EH (cell line): ENCODE measurements at regions not wholly inside any gene's neighbourhood (a gene's known extent, or its start where the extent isn't known, plus 50 kb on each side); places are given as distances from the start of the nearest gene placed in this dataset.
"Not testable (repeated sequence)": the region's sequence is repeated elsewhere in the genome, so short reads cannot be mapped to it uniquely, and the experiment has no call there.

Experiments
- DNase-seq: peaks from one replicate; pipeline ENCODE4 v3.0.0-alpha.2; 2015; ENCODE audit warnings: low read depth

DNA sequence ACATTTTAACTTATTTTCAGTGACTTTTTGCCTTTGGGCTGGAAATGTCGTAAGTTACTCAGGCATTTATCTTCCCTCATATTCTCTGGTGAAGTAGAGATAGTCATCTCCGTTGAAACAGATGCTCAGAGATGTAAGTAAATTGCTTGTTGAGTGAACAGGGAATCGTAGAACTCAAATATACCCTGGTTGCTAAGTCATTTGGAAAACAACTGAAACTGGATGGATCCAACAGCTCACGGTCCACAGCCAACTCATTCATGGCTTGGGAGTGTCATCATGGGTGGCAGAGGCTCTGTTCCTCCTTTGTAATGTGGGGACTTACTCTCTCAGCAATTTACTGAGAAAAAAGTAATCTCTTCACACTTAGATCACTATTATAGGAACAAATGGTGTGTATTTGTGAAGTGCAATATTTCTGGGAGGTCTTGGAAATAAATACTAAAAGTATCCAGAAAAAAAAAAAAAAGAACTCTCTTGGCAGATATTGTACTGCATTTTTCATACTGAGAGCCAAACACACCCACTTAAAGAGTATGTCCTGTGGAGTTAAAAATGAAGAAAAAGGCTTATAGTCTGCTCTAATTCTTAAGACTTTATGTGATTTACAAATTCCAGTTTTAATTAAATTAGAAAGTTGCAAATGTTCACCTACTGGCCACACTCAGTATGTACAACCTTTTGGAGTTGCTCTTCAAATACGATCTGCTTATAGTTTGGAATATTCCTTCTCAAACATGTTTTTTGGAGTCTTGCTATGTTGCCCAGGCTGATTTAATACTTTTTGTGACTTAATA lies 107.4 kb downstream of the LEPR start:
- DNase-seq: peak; percentile 87

DNA sequence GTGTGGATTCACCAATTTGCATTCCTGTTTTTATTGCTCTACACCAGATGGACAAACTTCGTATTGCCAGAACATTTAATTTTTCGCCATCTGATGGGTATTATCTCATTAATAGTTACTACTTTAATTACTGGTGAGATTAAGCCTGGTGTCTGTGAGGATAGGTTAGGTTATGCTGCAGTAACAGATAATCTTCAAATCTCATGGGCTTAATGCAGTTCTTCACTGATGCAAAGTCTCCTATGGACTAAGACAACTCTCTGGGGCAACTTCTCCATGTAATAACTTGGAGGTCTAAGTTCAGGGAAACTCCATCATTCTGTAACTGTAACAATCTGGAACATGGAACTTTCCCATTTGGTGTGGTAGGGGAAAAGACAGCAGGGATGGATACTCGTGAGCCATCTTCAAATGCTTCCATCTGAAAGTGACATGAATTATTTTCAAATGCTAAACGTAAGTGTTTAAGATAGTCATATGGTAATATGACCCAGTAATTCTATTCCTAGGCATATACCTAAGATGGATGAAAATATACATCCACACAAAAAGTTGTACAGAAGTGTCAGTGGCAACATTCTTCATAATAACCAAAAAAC lies 111.6 kb downstream of the LEPR start:
- DNase-seq: no peak

DNA sequence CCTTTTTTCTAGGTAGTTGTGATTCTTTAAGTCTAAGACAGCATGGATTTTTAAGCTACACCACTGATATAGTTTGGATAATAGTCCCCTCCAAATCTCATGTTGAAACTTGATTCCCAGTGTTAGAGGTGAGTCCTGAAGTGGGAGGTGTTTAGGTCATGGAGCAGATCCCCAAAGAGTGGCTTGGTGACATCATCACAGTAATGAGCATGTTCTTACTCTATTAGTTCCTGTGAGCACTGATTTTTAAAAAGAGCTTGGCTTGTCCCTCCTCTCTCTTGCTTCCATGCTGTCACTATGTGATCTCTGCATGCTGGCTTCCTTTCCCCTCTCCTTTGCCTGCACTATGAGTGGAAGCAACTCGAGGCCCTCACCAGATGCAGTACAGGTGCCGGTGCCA lies 115.5 kb downstream of the LEPR start:
- DNase-seq: no peak

DNA sequence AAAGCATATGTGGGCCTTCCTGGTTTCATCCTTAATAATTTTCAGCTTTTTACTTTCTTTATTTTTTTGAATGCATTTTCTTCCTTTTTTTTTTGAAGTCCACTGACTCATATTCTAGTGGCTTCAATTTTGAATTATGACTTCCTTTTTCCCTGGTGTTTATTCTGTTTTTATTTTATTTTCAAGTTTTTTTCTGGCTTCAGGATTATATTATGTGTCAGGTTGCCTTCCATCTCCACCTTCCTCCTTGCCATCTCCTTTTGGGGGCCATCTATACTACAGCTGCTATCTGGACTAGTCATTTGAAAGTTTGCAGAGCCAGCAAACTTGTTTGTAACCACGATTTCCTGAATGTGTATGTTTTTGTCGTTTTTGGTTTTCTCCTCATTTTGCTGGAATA lies 117.6 kb downstream of the LEPR start:
- DNase-seq: no peak

DNA sequence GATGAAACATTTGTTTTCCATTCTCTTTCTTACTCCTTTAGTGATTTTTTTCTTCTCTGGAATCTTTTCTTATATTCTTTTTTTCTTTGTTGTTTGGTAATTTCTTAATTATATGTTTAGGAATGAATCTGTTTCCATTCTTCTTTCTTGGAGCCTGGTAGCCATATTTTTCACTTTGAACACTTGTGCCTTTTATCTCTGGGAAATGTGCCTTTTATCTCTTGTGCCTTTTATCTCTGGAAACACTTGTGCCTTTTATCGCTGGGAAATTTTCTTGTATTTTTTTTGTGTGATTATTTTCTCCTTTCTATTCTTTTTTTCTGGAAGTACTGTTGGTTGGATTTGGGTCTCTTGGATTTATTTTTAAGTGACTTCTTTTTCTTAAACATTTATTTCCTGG lies 118.2 kb downstream of the LEPR start:
- no peak for DNase-seq

DNA sequence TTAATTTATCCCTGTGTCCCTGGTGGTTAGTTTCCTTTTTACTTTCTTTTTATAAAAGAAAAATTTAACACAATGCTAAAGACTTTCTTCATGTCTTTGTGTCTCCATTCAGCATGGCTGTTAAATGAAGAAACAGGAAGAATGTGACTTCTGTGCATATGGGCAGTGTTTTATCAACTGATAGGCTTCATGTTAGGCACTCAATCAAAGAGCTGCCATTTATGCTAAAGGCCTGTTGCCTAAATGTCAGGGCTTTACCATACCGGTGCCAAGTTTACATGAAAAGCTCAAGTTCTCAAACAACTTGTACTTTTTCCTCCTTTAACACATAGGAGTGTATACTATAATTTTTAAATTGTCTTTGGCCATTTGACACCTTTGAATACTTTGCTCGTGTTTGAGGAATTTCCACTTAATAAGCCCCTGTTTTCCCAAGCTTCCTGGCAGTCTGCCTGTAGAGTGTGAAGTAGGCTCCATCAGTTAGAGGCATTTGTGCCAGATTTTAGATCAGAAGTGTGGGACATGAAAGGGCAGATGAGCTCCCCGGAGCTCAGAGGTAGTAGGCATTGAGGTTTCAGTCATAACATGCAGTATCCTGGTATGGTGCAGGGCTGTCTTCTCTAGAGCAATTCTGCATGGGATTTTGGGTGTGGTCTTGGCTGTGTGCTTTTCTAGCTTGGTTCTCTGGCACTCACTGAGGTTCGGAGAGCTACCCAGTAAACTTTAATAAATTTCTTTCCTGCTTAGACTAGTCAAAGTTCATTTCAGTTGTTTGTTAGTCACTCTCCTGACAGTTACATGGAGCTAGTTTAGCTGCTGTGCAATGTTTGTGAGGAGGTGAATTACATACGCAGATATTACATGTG lies 119.0 kb downstream of the LEPR start:
- DNase-seq: peak; percentile 38

DNA sequence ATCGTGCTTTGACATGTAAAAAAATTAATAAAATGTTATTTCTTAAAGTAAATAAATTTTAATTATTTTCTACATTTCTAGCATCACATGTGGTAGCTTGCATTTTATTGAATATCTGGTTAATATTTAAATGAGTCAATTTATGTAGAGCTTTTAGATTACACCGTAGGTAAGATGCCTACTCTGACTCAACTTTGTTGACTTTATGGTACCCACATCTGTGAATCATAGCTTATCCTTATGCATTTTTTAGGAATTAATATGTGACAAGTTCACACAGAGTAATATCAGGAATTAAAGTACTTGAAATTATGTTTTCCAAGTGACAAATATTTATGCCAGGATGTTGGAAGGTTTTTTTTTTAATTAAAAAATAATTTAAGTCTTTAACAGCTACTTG lies 120.7 kb downstream of the LEPR start:
- DNase-seq: no peak

DNA sequence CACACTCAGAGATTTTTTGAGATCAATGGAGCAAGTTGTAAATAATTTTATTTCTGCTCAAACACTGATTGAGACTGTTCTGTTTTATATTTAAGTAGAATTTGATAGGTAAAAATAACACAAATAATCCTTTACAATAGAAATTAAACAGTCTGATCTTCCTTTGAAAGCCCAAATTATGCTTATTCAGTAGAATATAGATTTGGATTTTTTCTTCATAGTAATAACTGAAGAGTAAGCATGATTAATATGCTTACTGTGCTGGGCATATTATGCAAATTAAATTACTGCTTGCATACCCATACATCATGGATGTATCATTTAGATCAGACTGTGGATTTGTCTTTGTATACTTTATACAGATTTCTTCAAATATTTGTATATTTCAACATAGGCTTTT lies 121.4 kb downstream of the LEPR start:
- no peak for DNase-seq

DNA sequence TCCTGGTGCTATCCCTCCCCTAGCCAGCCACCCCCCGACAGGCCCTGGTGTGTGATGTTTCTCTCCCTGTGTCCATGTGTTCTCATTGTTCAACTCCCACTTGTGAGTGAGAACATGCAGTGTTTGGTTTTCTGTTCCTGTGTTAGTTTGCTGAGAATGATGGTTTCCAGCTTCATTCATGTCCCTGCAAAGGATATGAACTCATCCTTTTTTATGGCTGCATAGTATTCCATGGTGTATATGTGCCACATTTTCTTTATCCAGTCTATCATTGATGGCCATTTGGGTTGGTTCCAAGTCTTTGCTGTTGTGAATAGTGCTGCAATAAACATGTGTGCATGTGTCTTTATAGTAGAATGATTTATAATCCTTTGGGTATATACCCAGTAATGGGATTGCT lies 122.1 kb downstream of the LEPR start:
- not testable (repeated sequence) for DNase-seq

DNA sequence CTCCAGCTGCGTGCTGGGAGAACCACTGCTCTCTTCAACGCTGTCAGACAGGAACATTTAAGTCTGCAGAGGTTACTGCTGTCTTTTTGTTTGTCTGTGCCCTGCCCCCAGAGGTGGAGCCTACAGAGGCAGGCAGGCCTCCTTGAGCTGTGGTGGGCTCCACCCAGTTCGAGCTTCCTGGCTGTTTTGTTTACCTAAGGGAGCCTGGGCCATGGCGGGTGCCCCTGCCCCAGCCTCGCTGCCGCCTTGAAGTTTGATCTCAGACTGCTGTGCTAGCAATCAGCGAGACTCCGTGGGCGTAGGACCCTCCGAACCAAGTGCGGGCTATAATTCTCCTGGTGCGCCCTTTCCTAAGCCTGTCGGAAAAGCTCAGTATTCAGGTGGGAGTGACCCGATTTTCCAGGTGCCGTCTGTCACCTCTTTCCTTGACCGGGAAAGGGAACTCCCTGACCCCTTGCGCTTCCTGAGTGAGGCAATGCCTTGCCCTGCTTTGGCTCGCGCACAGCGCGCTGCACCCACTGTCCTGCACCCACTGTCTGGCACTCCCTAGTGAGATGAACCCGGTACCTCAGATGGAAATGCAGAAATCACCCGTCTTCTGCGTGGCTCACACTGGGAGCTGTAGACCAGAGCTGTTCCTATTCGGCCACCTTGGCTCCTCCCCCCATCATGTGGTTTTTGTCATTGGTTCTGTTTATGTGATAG lies 130.0 kb downstream of the LEPR start:
- DNase-seq: not testable (repeated sequence)

DNA sequence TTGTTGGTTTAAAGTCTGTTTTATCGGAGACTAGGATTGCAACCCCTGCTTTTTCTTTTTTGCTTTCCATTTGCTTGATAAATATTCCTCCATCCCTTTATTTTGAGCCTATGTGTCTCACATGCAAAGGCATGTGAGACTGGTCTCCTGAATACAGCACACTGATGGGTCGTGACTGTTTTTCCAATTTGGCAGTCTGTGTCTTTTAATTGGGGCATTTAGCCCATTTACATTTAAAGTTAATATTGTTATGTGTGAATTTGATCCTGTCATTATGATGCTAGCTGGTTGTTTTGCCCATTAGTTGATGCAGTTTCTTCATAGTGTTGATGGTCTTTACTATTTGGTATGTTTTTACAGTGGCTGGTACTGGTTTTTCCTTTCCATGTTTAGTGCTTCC lies 132.0 kb downstream of the LEPR start:
- not testable (repeated sequence) for DNase-seq

DNA sequence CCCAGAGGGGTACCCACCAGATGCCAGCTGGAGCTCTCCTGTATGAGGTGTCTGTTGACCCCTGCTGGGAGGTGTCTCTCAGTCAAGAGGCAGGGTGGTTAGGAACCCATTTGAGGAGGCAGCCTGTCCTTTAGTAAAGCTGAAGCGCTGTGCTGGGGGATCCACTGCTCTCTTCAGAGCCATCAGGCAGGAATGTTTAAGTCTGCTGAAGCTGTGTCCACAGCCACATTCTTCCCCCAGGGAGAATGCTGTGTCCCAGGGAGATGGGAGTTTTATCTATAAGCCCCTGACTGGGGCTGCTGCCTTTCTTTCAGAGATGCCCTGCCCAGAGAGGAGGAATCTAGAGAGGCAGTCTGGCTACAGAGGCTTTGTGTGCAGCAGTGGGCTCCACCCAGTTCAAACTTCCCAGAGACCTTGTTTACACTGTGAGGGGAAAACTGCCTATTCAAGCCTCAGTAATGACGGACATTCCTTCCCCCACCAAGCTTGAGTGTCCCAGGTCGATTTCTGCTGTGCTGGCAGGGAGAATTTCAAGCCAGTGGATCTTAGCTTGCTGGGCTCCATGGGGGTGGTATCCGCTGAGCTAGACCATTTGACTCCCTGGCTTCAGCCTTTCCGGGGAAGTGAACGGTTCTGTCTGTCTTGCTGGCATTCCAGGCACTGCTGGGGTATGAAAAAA lies 133.8 kb downstream of the LEPR start:
- DNase-seq: not testable (repeated sequence)

DNA sequence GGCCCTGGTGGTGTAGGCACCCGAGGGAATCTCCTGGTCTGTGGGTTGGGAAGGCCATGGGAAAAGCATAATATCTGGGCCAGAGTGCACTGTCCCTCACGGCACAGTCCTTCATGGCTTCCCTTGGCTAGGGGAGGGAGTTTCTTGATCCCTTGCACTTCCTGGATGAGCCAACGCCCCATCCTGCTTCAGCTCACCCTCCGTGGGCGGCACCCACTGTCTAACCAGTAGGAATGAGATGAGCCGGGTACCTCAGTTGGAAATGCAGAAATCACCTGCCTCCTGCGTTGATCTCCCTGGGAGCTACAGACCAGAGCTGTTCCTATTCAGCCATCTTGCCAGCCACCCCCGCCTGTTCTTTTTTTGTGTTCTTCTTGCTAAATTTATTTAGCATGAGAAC lies 134.4 kb downstream of the LEPR start:
- no peak for DNase-seq

DNA sequence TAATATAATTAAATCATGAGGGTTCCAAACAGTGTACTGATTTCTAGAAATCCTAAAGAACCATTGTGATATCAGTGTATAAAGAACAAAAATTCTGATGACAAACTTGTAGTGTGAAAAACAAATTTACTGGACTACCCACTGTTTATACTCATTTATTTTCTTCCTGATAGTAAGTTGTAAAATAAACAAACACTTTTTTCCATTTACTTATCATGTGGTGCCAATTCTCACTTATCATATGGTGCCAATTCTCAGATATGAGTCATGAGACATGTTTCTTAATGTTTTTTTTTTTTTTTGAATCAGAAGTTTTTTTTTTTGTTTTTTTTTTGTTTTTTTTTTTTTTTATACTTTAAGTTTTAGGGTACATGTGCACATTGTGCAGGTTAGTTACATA lies 137.7 kb downstream of the LEPR start:
- peak; percentile 16 for DNase-seq

DNA sequence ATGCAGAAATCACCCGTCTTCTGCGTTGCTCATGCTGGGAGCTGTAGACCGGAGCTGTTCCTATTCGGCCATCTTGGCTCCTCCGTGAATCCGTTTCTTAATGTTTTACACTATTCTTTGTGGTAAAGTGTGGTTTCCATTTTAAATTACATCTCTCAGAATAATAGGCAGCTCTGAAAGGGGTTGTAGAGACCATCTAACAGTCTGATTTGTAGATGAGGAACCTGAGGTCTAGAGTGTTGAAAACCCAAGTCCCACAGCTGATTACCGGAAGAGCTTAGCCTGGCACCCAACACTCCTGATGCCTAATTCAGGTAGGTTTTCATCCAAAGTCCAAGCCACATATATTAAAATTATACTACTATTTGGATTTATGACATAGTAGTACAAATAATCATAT lies 144.0 kb downstream of the LEPR start:
- no peak for DNase-seq

DNA sequence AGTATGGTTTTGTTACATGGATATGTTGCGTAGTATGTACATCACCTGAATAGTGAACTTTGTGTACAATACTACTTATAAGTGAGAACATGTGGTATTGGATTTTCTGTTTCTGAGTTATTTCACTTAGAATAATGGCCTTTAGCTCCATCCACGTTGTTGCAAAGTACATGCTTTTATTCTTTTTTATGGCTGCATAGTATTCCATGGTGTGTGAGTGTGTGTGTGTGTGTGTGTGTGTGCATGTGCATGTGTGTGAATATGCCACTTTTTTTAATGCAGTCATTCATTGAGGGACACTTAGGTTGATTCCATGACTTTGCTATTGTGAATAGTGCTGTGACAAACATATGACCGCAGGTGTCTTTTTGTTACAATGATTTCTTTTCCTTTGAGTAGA lies 147.8 kb downstream of the LEPR start:
- no peak for DNase-seq

DNA sequence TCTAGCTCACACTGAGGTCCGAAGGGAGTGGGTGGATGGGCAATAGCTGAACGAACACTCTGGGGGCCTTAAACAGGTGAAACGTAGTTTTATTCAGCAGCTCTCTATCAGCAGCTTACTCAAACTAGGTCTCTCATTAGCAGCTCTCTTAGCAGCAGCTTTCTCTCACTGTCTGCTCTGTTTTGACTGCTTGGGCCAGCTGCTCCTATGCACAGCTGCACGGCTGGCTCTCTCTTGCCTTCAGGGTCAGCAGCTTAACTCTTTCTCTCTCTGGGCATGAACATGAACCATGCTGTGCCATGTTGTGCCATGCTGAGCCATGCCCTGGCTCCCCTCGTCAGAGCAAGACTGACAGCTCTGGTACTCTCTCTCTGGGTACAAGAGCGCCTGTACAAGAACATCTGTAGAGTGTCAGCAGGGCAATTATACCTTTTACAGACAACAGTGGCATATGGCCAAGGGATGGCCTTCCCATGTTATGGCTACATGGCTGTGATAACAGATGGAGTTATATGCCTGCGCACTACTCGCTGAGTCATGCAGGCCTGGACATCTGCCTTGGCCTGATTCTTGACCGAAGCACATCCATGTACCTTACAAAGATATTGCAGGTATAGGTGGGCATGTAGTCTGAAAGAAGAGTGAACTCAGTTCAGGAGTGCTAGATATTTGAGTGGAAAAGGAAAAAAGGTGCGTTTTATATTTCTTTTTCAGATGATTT lies 152.4 kb downstream of the LEPR start:
- DNase-seq: no peak

DNA sequence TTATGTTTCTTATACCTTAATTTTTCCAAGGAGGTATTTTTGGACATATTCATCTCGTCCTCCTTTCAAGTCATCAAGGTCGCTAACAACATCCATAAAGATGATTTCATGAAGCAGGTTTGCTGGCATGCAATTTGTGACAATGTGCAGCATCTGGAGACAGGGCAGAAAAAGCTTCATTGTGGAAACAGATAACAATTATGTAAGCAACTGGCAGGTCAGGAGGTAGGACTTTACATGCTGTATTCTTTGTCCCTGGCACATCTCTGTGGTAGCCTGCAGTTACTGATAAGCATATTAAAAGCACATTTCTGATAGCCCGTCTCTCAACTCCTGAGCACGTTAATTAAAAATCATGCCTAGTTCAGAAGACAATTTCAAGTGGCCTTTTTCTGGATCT lies 156.8 kb downstream of the LEPR start:
- no peak for DNase-seq

DNA sequence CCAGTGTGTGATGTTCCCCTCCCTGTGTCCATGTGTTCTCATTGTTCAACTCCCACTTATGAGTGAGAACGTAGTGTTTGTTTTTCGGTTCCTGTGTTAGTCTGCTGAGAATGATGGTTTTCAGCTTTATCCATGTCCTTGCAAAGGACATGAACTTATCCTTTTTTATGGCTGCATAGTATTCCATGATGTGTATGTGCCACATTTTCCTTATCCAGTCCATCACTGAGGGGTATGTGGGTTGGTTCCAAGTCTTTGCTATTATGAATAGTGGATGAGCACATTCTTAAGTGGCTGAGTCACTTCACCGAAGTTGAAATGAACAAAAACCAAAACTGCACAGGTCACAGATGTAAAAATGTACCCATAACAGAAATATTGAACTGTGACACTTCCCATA lies 157.5 kb downstream of the LEPR start:
- peak; percentile 15 for DNase-seq

DNA sequence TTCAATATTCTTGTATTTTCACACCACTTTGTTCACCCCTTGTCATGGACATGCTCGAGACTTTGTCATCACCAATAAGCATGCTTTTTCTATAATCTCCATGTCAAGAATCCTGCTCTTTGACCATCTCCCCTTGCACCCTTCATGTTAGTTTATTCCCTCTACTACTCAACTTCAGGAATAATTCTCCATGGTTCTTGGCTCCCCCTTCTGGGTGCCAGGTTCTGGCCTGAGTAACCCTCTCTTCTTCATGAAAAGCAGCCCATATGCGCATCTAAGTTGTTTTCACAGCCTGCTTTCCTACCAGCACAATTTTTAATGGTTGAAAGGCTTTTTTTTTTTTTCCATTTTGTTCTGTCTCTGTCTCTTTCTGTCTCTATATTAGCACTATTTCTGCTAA lies 160.7 kb downstream of the LEPR start:
- peak; percentile 39 for DNase-seq

DNA sequence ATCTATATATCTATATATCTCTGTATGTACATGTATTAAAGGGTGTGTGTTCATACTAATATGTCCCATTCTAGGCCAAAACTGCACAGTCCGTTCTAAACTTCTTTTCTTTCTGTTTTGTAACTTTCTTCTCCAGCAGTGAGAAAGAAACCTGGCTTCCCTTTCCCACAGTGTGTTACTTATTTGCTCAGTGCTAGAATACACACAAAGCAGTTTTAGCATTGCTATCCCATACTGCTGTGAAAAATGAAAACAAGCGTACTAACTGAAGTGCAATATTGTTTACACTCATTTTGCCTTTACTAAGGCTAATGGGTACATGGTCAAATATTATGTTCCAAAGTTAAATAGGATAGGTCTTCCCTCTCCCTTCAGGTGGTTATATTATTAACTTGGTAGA lies 163.9 kb downstream of the LEPR start:
- no peak for DNase-seq
